ENCODE measurements at regions not wholly inside any gene's neighbourhood (a gene's known extent, or its start where the extent isn't known, plus 50 kb on each side); places are given as distances from the start of the nearest gene placed in this dataset.

DNA sequence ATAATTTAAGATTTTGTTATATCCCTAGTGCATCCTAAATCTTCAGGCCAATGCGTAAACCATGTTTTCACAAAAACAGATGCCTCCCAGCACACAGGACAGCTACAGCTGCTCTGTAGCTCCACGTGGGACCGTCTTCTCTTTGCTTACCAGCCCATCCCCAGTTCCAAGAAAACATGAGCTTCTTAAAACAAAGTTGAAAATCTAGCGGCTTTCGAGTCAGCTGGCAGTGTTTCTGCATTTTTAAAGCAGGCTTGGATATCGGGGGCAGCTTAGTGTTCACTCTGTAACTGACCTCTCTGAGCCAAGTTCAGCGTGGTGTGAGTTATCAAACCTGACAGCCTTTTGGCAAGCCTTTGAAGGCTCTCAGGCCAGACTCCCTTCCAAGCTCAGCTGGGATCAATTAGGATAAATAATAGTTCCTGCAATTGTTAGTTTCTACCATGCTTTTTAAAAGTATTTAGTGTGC, 881.5 kb downstream of the LTN1 start:
- H3K4me3 Mint-ChIP-seq (ENCODE audit: unreplicated experiment): no peak overlapping the region
- no TSS peak for BruUV-seq (replicated peaks)
- H3K27me3 Mint-ChIP-seq (ENCODE audit: insufficient read depth, unreplicated experiment): no peaks in the 10 kb centered on the region
- H3K9me3 Mint-ChIP-seq (ENCODE audit: unreplicated experiment): no peaks in the 10 kb centered on the region
- DNase-seq (ENCODE audit: unreplicated experiment): no peak
- CTCF ChIA-PET: interaction anchor here (0.6 kb wide), 1 partner anchor 522 kb away, joined by 3 read pairs; no protein-coding TSS in a partner anchor
- no peaks in the 10 kb centered on the region for H3K4me1 Mint-ChIP-seq (ENCODE audit: insufficient read depth, unreplicated experiment)
- no peak for TF ChIP-seq CTCF (IDR thresholded peaks at IDR 0.05; ENCODE audit: unreplicated experiment)
- POLR2A ChIA-PET: no interaction called here
- H3K36me3 Mint-ChIP-seq (ENCODE audit: insufficient read depth, unreplicated experiment): no peaks in the 10 kb centered on the region
- no peak overlapping the region for H3K27ac Mint-ChIP-seq (ENCODE audit: low read depth, unreplicated experiment)
- intact Hi-C loops (cut with micrococcal nuclease): no loop called here

GRCh38 chr21:28110716-28111115, 882.0 kb downstream of the LTN1 start:
- H3K9me3 Mint-ChIP-seq (ENCODE audit: unreplicated experiment): no peaks in the 10 kb centered on the region
- no peak overlapping the region for H3K27ac Mint-ChIP-seq (ENCODE audit: low read depth, unreplicated experiment)
- no peaks in the 10 kb centered on the region for H3K36me3 Mint-ChIP-seq (ENCODE audit: insufficient read depth, unreplicated experiment)
- ChIA-PET POLR2A (no interaction called here), CTCF (no interaction called here)
- BruUV-seq (replicated peaks): no TSS peak
- no peak for DNase-seq (ENCODE audit: unreplicated experiment)
- TF ChIP-seq CTCF (IDR thresholded peaks at IDR 0.05; ENCODE audit: unreplicated experiment): no peak
- H3K4me1 Mint-ChIP-seq (ENCODE audit: insufficient read depth, unreplicated experiment): no peaks in the 10 kb centered on the region
- H3K27me3 Mint-ChIP-seq (ENCODE audit: insufficient read depth, unreplicated experiment): no peaks in the 10 kb centered on the region
- no peak overlapping the region for H3K4me3 Mint-ChIP-seq (ENCODE audit: unreplicated experiment)
- intact Hi-C loops (cut with micrococcal nuclease): no loop called here

DNA sequence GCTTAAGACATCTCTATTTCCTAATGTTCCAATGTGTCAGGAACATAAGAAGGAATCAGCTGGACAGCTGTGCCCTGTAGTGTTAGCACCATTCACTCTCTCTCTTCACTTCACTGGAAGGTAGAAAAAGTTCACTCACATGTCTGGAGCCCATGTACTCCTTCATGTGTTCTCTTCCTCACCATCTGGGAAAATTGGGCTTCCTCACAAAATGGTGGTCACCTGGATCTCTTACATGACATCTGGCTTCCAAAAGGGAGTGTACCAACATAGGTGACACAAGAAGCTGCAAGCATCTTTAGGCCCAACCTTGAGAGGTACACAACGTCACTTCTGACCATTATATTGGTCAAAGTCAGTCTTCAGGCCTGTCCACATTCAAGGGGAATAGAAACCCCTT, 882.6 kb downstream of the LTN1 start:
- no TSS peak for BruUV-seq (replicated peaks)
- ChIA-PET POLR2A (no interaction called here), CTCF (no interaction called here)
- Mint-ChIP-seq H3K4me3 (ENCODE audit: unreplicated experiment) (no peak overlapping the region), H3K27ac (ENCODE audit: low read depth, unreplicated experiment) (no peak overlapping the region), H3K9me3 (ENCODE audit: unreplicated experiment) (no peaks in the 10 kb centered on the region), H3K36me3 (ENCODE audit: insufficient read depth, unreplicated experiment) (no peaks in the 10 kb centered on the region), H3K27me3 (ENCODE audit: insufficient read depth, unreplicated experiment) (no peaks in the 10 kb centered on the region), H3K4me1 (ENCODE audit: insufficient read depth, unreplicated experiment) (no peaks in the 10 kb centered on the region)
- TF ChIP-seq CTCF (IDR thresholded peaks at IDR 0.05; ENCODE audit: unreplicated experiment): no peak
- no peak for DNase-seq (ENCODE audit: unreplicated experiment)
- intact Hi-C loops (cut with micrococcal nuclease): no loop called here

- TF ChIP-seq CTCF (IDR thresholded peaks at IDR 0.05; ENCODE audit: unreplicated experiment): no peak
- no peaks in the 10 kb centered on the region for H3K4me1 Mint-ChIP-seq (ENCODE audit: insufficient read depth, unreplicated experiment)
- intact Hi-C loops (cut with micrococcal nuclease): no loop called here
- BruUV-seq (replicated peaks): no TSS peak
- H3K4me3 Mint-ChIP-seq (ENCODE audit: unreplicated experiment): no peak overlapping the region
- H3K27ac Mint-ChIP-seq (ENCODE audit: low read depth, unreplicated experiment): no peak overlapping the region
- H3K27me3 Mint-ChIP-seq (ENCODE audit: insufficient read depth, unreplicated experiment): no peaks in the 10 kb centered on the region
- no peaks in the 10 kb centered on the region for H3K36me3 Mint-ChIP-seq (ENCODE audit: insufficient read depth, unreplicated experiment)
- H3K9me3 Mint-ChIP-seq (ENCODE audit: unreplicated experiment): no peaks in the 10 kb centered on the region
- no peak for DNase-seq (ENCODE audit: unreplicated experiment)
- POLR2A ChIA-PET: no interaction called here
- CTCF ChIA-PET: interaction anchor here (0.6 kb wide), 1 partner anchor 135 kb away, joined by 5 read pairs; no protein-coding TSS in a partner anchor
These were observed 886.2 kb downstream of the LTN1 start for GRCh38 chr21:28106370-28106890.

Measured in MCF 10A (cell line).